KMS-11 (cell line): ENCODE measurements at regions not wholly inside any gene's neighbourhood (a gene's known extent, or its start where the extent isn't known, plus 50 kb on each side); places are given as distances from the start of the nearest gene placed in this dataset.
"Not testable (repeated sequence)": the region's sequence is repeated elsewhere in the genome, so short reads cannot be mapped to it uniquely, and the experiment has no call there.

Experiments used
- H2AFZ ChIP-seq: fragments of 200-600 bp; sonication (generic); 2 replicates; pipeline ENCODE4 v1.6.1; 2016; ENCODE audit warnings: antibody characterized with exemption, mixed run types, low read depth
- H3K27ac ChIP-seq: fragments of 200-600 bp; sonication (generic); 2 replicates; pipeline ENCODE4 v1.6.1; 2016; ENCODE audit warnings: mild to moderate bottlenecking, mixed run types
- H3K27me3 ChIP-seq: fragments of 200-600 bp; sonication (generic); 2 replicates; pipeline ENCODE4 v1.6.1; 2017; ENCODE audit warnings: mild to moderate bottlenecking, low read depth, mixed run types, moderate library complexity; ENCODE audit not compliant: insufficient read depth
- H3K36me3 ChIP-seq: fragments of 200-600 bp; sonication (generic); 2 replicates; pipeline ENCODE4 v1.6.1; 2017; ENCODE audit warnings: mild to moderate bottlenecking, mixed run types; ENCODE audit not compliant: insufficient read depth
- H3K4me1 ChIP-seq: fragments of 200-600 bp; sonication (generic); 2 replicates; pipeline ENCODE4 v1.6.1; 2016; ENCODE audit warnings: mild to moderate bottlenecking, low read depth, mixed run types; ENCODE audit not compliant: poor library complexity, severe bottlenecking
- H3K4me2 ChIP-seq: fragments of 200-600 bp; sonication (generic); 2 replicates; pipeline ENCODE4 v1.7.0; 2016; ENCODE audit warnings: mild to moderate bottlenecking, mixed run types
- H3K4me3 ChIP-seq: fragments of 200-600 bp; sonication (generic); IDR thresholded peaks from 2 replicates; pipeline ENCODE4 v1.6.1; 2017; ENCODE audit warnings: low read depth, low read length, mixed read lengths; ENCODE audit not compliant: insufficient read depth
- H3K79me2 ChIP-seq: fragments of 200-600 bp; sonication (generic); 2 replicates; pipeline ENCODE4 v1.6.1; 2016; ENCODE audit warnings: low read depth, mixed run types; ENCODE audit not compliant: insufficient read depth
- H3K9ac ChIP-seq: fragments of 200-600 bp; sonication (generic); 2 replicates; pipeline ENCODE4 v1.6.1; 2016; ENCODE audit warnings: mild to moderate bottlenecking, mixed run types
- H4K20me1 ChIP-seq: fragments of 200-600 bp; sonication (generic); 2 replicates; pipeline ENCODE4 v1.6.1; 2016; ENCODE audit warnings: mild to moderate bottlenecking, mixed run types; ENCODE audit not compliant: insufficient read depth
- CTCF ChIP-seq: fragments of 200-600 bp; sonication (generic); conservative IDR thresholded peaks from 2 replicates; pipeline ENCODE4 v1.6.1; 2017; ENCODE audit warnings: low read depth, mild to moderate bottlenecking, antibody characterized with exemption, low read length, moderate library complexity, mixed read lengths

GRCh38 chr5:53166183-53166495 lies 56.6 kb upstream of the MOCS2 start:
- Histone ChIP-seq H4K20me1 (no peaks in the 10 kb centered on the region), H3K27ac (no peak overlapping the region), H3K4me1 (peaks cover 33% of the 10 kb centered on the region), H3K4me3 (no peak overlapping the region), H3K27me3 (no peaks in the 10 kb centered on the region), H3K79me2 (no peaks in the 10 kb centered on the region), H2AFZ (no peak overlapping the region), H3K36me3 (no peaks in the 10 kb centered on the region), H3K9ac (no peak overlapping the region), H3K4me2 (no peak overlapping the region)
- no peak for TF ChIP-seq CTCF

GRCh38 chr5:53167836-53168235 lies 58.3 kb upstream of the MOCS2 start:
- H3K9ac ChIP-seq, result no peak overlapping the region
- TF ChIP-seq CTCF, result no peak
- peak overlapping the region; percentile 7; the same call in 1 of the 2 replicates for H3K4me2 ChIP-seq
- H3K36me3 ChIP-seq, result no peaks in the 10 kb centered on the region
- no peak overlapping the region for H3K4me3 ChIP-seq
- H3K27ac ChIP-seq, result no peak overlapping the region
- H3K27me3 ChIP-seq, result no peaks in the 10 kb centered on the region
- H4K20me1 ChIP-seq, result no peaks in the 10 kb centered on the region
- no peak overlapping the region for H2AFZ ChIP-seq
- peaks cover 16% of the 10 kb centered on the region for H3K4me1 ChIP-seq
- no peaks in the 10 kb centered on the region for H3K79me2 ChIP-seq

GRCh38 chr5:53169933-53170332 lies 60.4 kb upstream of the MOCS2 start:
- Histone ChIP-seq H4K20me1 (no peaks in the 10 kb centered on the region), H3K27me3 (no peaks in the 10 kb centered on the region), H3K4me2 (no peak overlapping the region), H3K36me3 (no peaks in the 10 kb centered on the region), H3K79me2 (no peaks in the 10 kb centered on the region), H3K4me1 (peaks cover 14% of the 10 kb centered on the region), H3K9ac (no peak overlapping the region), H2AFZ (no peak overlapping the region), H3K4me3 (no peak overlapping the region), H3K27ac (no peak overlapping the region)
- no peak for TF ChIP-seq CTCF

GRCh38 chr5:53170746-53171349 lies 61.3 kb upstream of the MOCS2 start:
- H3K36me3 ChIP-seq, result no peaks in the 10 kb centered on the region
- H2AFZ ChIP-seq, result no peak overlapping the region
- H3K4me2 ChIP-seq, result no peak overlapping the region
- no peak overlapping the region for H3K9ac ChIP-seq
- H3K27ac ChIP-seq, result no peak overlapping the region
- no peaks in the 10 kb centered on the region for H3K79me2 ChIP-seq
- peaks cover 14% of the 10 kb centered on the region for H3K4me1 ChIP-seq
- H3K4me3 ChIP-seq, result no peak overlapping the region
- no peaks in the 10 kb centered on the region for H4K20me1 ChIP-seq
- TF ChIP-seq CTCF, result peak; percentile 86
- no peaks in the 10 kb centered on the region for H3K27me3 ChIP-seq

GRCh38 chr5:53172073-53172472 lies 62.5 kb upstream of the MOCS2 start:
- not testable (repeated sequence) for H4K20me1 ChIP-seq, H3K9ac ChIP-seq, H3K79me2 ChIP-seq, H2AFZ ChIP-seq, H3K36me3 ChIP-seq, H3K27ac ChIP-seq, H3K27me3 ChIP-seq, H3K4me3 ChIP-seq, H3K4me2 ChIP-seq
- H3K4me1 ChIP-seq, result peaks cover 14% of the 10 kb centered on the region
